ENCODE measurements at regions not wholly inside any gene's neighbourhood (a gene's known extent, or its start where the extent isn't known, plus 50 kb on each side); places are given as distances from the start of the nearest gene placed in this dataset.

- TF ChIP-seq CTCF (tag by site-specific recombination; IDR thresholded peaks at IDR 0.05) (no peak), GLI4 (tag by site-specific recombination; IDR thresholded peaks at IDR 0.05) (no peak), ZFP41 (tag by site-specific recombination; IDR thresholded peaks at IDR 0.05; ENCODE audit: borderline replicate concordance) (no peak), PRDM2 (tag by site-specific recombination; IDR thresholded peaks at IDR 0.05; ENCODE audit: borderline replicate concordance) (no peak), PBX3 (CRISPR knock-in tag; IDR thresholded peaks at IDR 0.05) (no peak), BCL11A (tag by site-specific recombination; IDR thresholded peaks at IDR 0.05; ENCODE audit: low read depth) (no peak), ZBTB44 (tag by site-specific recombination; IDR thresholded peaks at IDR 0.05) (no peak), TSHZ1 (tag by site-specific recombination; IDR thresholded peaks at IDR 0.05; ENCODE audit: borderline replicate concordance) (no peak), ZNF660 (tag by site-specific recombination; IDR thresholded peaks at IDR 0.05) (no peak), ZEB2 (tag by site-specific recombination; IDR thresholded peaks at IDR 0.05) (no peak), ZNF626 (tag by site-specific recombination; IDR thresholded peaks at IDR 0.05) (no peak), ZBTB48 (tag by site-specific recombination; IDR thresholded peaks at IDR 0.05) (no peak), ZNF561 (tag by site-specific recombination; IDR thresholded peaks at IDR 0.05; ENCODE audit: borderline replicate concordance) (no peak), ZNF132 (tag by site-specific recombination; IDR thresholded peaks at IDR 0.05; ENCODE audit: borderline replicate concordance) (no peak)
Measured at GRCh38 chr18:29271501-29271900, 1094.6 kb upstream of the CDH2 start.
